A549 (cell line): ENCODE measurements at regions not wholly inside any gene's neighbourhood (a gene's known extent, or its start where the extent isn't known, plus 50 kb on each side); places are given as distances from the start of the nearest gene placed in this dataset.

ENCODE experiments used
- ATAC-seq, 2 experiments: fragments of 200-7000 bp in 1 of 2; fragments of >200 bp in 1 of 2; cut with Nextera tagmentation in 1 of 2; cut with Tn5 transposase in 1 of 2; 3 replicates each; pipeline versions ENCODE4 v1.8.0 to v1.9.1; 2018 to 2020; ENCODE audit warnings: mild to moderate bottlenecking in 1 of 2, moderate library complexity in 1 of 2
- CTCF ChIA-PET: fragments of 300-600 bp; sonication (Branson Sonifier 250); formaldehyde crosslinking; extraction: SDS; loops from one replicate; lab custom pipeline; 2021; ENCODE audit warnings: antibody characterized with exemption, inconsistent platforms; lab: Yijun Ruan, JAX
- POLR2A ChIA-PET: fragments of 350-600 bp; formaldehyde crosslinking; extraction: SDS; loops from one replicate; lab custom pipeline; 2021; ENCODE audit warnings: antibody characterized with exemption, inconsistent platforms; lab: Yijun Ruan, JAX
- DNase-seq, 2 experiments: peaks; one replicate each; pipeline versions ENCODE4 v3.0.0 to v3.0.0-alpha.2; 2011 to 2016; ENCODE audit warnings: low read depth in 1 of 2, low spot score in 1 of 2
- FAIRE-seq: peaks from 2 replicates; lab custom pipeline; 2011; peaks lifted over from hg19 to GRCh38; lab: Jason Lieb, UNC
- H3K27ac ChIP-seq, 2 experiments: fragments of >200 bp; sonication (Bioruptor Twin); formaldehyde crosslinking; 3 replicates each; pipeline ENCODE4 v1.5.1; 2016 to 2017
- H3K4me1 ChIP-seq: fragments of >200 bp; sonication (Bioruptor Twin); formaldehyde crosslinking; 3 replicates; pipeline ENCODE4 v1.6.1; 2016
- H3K4me2 ChIP-seq: fragments of >200 bp; sonication (Bioruptor Twin); formaldehyde crosslinking; 3 replicates; pipeline ENCODE4 v1.6.1; 2016
- H3K4me3 ChIP-seq: fragments of >200 bp; sonication (Bioruptor Twin); formaldehyde crosslinking; 3 replicates; pipeline ENCODE4 v1.5.1; 2016
- H3K9me3 ChIP-seq: fragments of >200 bp; sonication (Bioruptor Twin); formaldehyde crosslinking; 3 replicates; pipeline ENCODE4 v1.6.1; 2016
- CEBPB ChIP-seq, 2 experiments: fragments of >200 bp in 1 of 2; sonication (Bioruptor Twin) in 1 of 2; formaldehyde crosslinking in 1 of 2; IDR thresholded peaks; 2 replicates each; pipeline ENCODE4 v1.6.1; 2012 to 2016
- CHD2 ChIP-seq: fragments of 150-350 bp; IDR thresholded peaks from 2 replicates; pipeline ENCODE4 v1.6.1; 2014; ENCODE audit warnings: low read length; ENCODE audit not compliant: partially characterized antibody
- EHF ChIP-seq: fragments of 250-450 bp; sonication (Bioruptor Pico); IDR thresholded peaks from 2 replicates; pipeline ENCODE4 v1.5.0; 2020; ENCODE audit warnings: mild to moderate bottlenecking
- EHMT2 ChIP-seq: fragments of 200-600 bp; sonication (generic); IDR thresholded peaks from 2 replicates; pipeline ENCODE4 v1.6.1; 2016; ENCODE audit warnings: antibody characterized with exemption, low read depth, mild to moderate bottlenecking, moderate library complexity
- ELK1 ChIP-seq: fragments of 150-350 bp; IDR thresholded peaks from 2 replicates; pipeline ENCODE4 v1.6.1; 2014; ENCODE audit warnings: low read depth, mild to moderate bottlenecking, low read length
- FOXS1 ChIP-seq: fragments of 250-450 bp; sonication (Bioruptor Pico); IDR thresholded peaks from 2 replicates; pipeline ENCODE4 v1.5.0; 2020; ENCODE audit warnings: mild to moderate bottlenecking, moderate library complexity
- GATA3 ChIP-seq: IDR thresholded peaks from 2 replicates; pipeline ENCODE4 v1.6.1; 2012; ENCODE audit warnings: borderline replicate concordance
- HES2 ChIP-seq: fragments of >200 bp; sonication (Bioruptor Twin); formaldehyde crosslinking; IDR thresholded peaks from 2 replicates; pipeline ENCODE4 v1.6.1; 2016
- NPAS2 ChIP-seq: fragments of 250-450 bp; sonication (Bioruptor Pico); IDR thresholded peaks from 2 replicates; pipeline ENCODE4 v1.8.0; 2022; ENCODE audit warnings: mild to moderate bottlenecking, moderate library complexity, borderline replicate concordance
- PBX3 ChIP-seq: IDR thresholded peaks from 2 replicates; pipeline ENCODE4 v1.6.1; 2012
- PHF8 ChIP-seq: fragments of 200-600 bp; sonication (generic); IDR thresholded peaks from 2 replicates; pipeline ENCODE4 v1.6.1; 2016; ENCODE audit warnings: low read depth, mild to moderate bottlenecking, antibody characterized with exemption, moderate library complexity, borderline replicate concordance
- POLR2A ChIP-seq: IDR thresholded peaks from 2 replicates; pipeline ENCODE4 v1.6.1; 2012; ENCODE audit warnings: mild to moderate bottlenecking, low read length
- RAD21 ChIP-seq, 2 experiments: fragments of >200 bp in 1 of 2; sonication (Bioruptor Twin) in 1 of 2; formaldehyde crosslinking in 1 of 2; IDR thresholded peaks in 1 of 2; conservative IDR thresholded peaks in 1 of 2; 2 replicates in 1 of 2; 3 replicates in 1 of 2; pipeline ENCODE4 v1.6.1; 2012 to 2018; ENCODE audit warnings: inconsistent platforms in 1 of 2
- TFCP2L1 ChIP-seq: fragments of 250-450 bp; sonication (Bioruptor Pico); IDR thresholded peaks from 2 replicates; pipeline ENCODE4 v1.5.0; 2021; ENCODE audit warnings: mild to moderate bottlenecking
- WGBS: methylation state at CpG from one replicate; pipeline ENCODE4 v1.1.6; 2017; ENCODE audit errors: missing lambda C conversion rate; 5-methylcytosine and 5-hydroxymethylcytosine counted together

- no peak for ATAC-seq
- H3K9me3 ChIP-seq = no peaks in the 10 kb centered on the region
- POLR2A ChIA-PET = no interaction called here
Observed at GRCh38 chr1:112048421-112048820, 59.0 kb upstream of the KCND3 start.

GRCh38 chr1:112054510-112054909 is 65.0 kb upstream of the KCND3 start:
- Histone ChIP-seq H3K4me1 (no peaks in the 10 kb centered on the region), H3K9me3 (no peaks in the 10 kb centered on the region), H3K27ac (no peak overlapping the region), H3K4me2 (no peak overlapping the region), H3K4me3 (no peak overlapping the region)
- no peak for TF ChIP-seq TFCP2L1
- POLR2A ChIA-PET = no interaction called here
- CTCF ChIA-PET = no interaction called here
- ATAC-seq (no peak), FAIRE-seq (no peak), DNase-seq (no peak)
- WGBS = 81% methylated on average over 2 of the region's 2 CpGs

More at GRCh38 chr1:112048421-112048820, 59.0 kb upstream of the KCND3 start:
- Histone ChIP-seq H3K4me2 (no peak overlapping the region), H3K27ac (no peak overlapping the region), H3K4me3 (no peak overlapping the region), H3K4me1 (no peaks in the 10 kb centered on the region)
- DNase-seq (no peak), FAIRE-seq (no peak)
- 50% methylated on average over 1 of the region's 1 CpG for WGBS
- CTCF ChIA-PET = no interaction called here
- TF ChIP-seq GATA3 = no peak

GRCh38 chr1:112056354-112056753 is 66.9 kb upstream of the KCND3 start:
- ChIA-PET CTCF (interaction anchor here (1.1 kb wide), 1 partner anchor 9 kb away, joined by 3 read pairs; no protein-coding TSS in a partner anchor), POLR2A (no interaction called here)
- 4% methylated on average over 5 of the region's 5 CpGs for WGBS
- no peak overlapping the region for H3K4me3 ChIP-seq
- FAIRE-seq (no peak), ATAC-seq (no peak)
- no peak for TF ChIP-seq POLR2A
- no peak for TF ChIP-seq EHF (CRISPR knock-in tag)
- no peak for TF ChIP-seq FOXS1 (CRISPR knock-in tag)
- TF ChIP-seq NPAS2 (CRISPR knock-in tag) = no peak
- no peak for TF ChIP-seq HES2
- TF ChIP-seq, all 56 proteins: peak for 0
- no peaks in the 10 kb centered on the region for H3K4me1 ChIP-seq
- no peak for DNase-seq
- H3K4me2 ChIP-seq = no peak overlapping the region
- H3K27ac ChIP-seq = no peak overlapping the region
- no peaks in the 10 kb centered on the region for H3K9me3 ChIP-seq

GRCh38 chr1:112057736-112058135 is 68.3 kb upstream of the KCND3 start:
- H3K4me1 ChIP-seq = no peaks in the 10 kb centered on the region
- 44% methylated on average over 5 of the region's 5 CpGs for WGBS
- no peak for FAIRE-seq
- CTCF ChIA-PET = no interaction called here
- no peak overlapping the region for H3K27ac ChIP-seq
- no peak overlapping the region for H3K4me3 ChIP-seq
- DNase-seq = no peak
- TF ChIP-seq CHD2 (no peak), ELK1 (no peak), PBX3 (no peak), POLR2A (no peak), CEBPB (IDR thresholded peaks at IDR 0.05) (no peak), EHMT2 (no peak), PHF8 (no peak), FOXS1 (CRISPR knock-in tag) (no peak), RAD21 (conservative IDR thresholded peaks at IDR 0.05 in 1 of 2, IDR thresholded peaks at IDR 0.05 in 1 of 2) (no peak)
- no peak for ATAC-seq
- POLR2A ChIA-PET = no interaction called here
- no peak overlapping the region for H3K4me2 ChIP-seq
- no peaks in the 10 kb centered on the region for H3K9me3 ChIP-seq
